Smooth muscle cell (in vitro differentiated cells): ENCODE measurements at regions not wholly inside any gene's neighbourhood (a gene's known extent, or its start where the extent isn't known, plus 50 kb on each side); places are given as distances from the start of the nearest gene placed in this dataset.
A peak's percentile ranks its signal among the peaks of the same experiment; 100 is the strongest.

Experiments
- DNase-seq: peaks from one replicate; lab custom pipeline; 2025; ENCODE audit not compliant: unreplicated experiment; lab: John Stamatoyannopoulos, UW
- H2AFZ ChIP-seq: fragments of 200-600 bp; sonication (generic); 2 replicates; pipeline ENCODE4 v1.6.0; 2016; ENCODE audit warnings: antibody characterized with exemption, low read depth, mild to moderate bottlenecking
- H3F3A ChIP-seq: fragments of 200-600 bp; sonication (generic); 2 replicates; pipeline ENCODE4 v1.6.0; 2017; ENCODE audit warnings: antibody characterized with exemption, low read depth
- H3K27ac ChIP-seq: fragments of 200-600 bp; sonication (generic); 2 replicates; pipeline ENCODE4 v1.5.1; 2016; ENCODE audit warnings: low read depth, mild to moderate bottlenecking
- H3K27me3 ChIP-seq: fragments of 200-600 bp; sonication (generic); 2 replicates; pipeline ENCODE4 v1.6.1; 2016; ENCODE audit warnings: low read depth, mild to moderate bottlenecking
- H3K36me3 ChIP-seq: fragments of 200-600 bp; sonication (generic); 2 replicates; pipeline ENCODE4 v1.5.1; 2016; ENCODE audit warnings: low read depth
- H3K4me1 ChIP-seq: fragments of 200-600 bp; sonication (generic); 2 replicates; pipeline ENCODE4 v1.5.1; 2016; ENCODE audit warnings: low read depth
- H3K4me2 ChIP-seq: fragments of 200-600 bp; sonication (generic); 2 replicates; pipeline ENCODE4 v1.6.0; 2016; ENCODE audit warnings: mild to moderate bottlenecking
- H3K4me3 ChIP-seq: fragments of 200-600 bp; sonication (generic); 2 replicates; pipeline ENCODE4 v1.5.1; 2016; ENCODE audit warnings: mild to moderate bottlenecking
- H3K79me2 ChIP-seq: fragments of 200-600 bp; sonication (generic); 2 replicates; pipeline ENCODE4 v1.6.0; 2016; ENCODE audit warnings: low read depth, mild to moderate bottlenecking
- H3K9ac ChIP-seq: fragments of 200-600 bp; sonication (generic); 2 replicates; pipeline ENCODE4 v1.6.0; 2016; ENCODE audit warnings: low read depth
- H3K9me3 ChIP-seq: fragments of 200-600 bp; sonication (generic); replicated peaks from 2 replicates; pipeline ENCODE4 v1.5.1; 2016; ENCODE audit warnings: low read depth
- H4K20me1 ChIP-seq: fragments of 200-600 bp; sonication (generic); 2 replicates; pipeline ENCODE4 v1.6.0; 2016; ENCODE audit warnings: low read depth
- CTCF ChIP-seq: fragments of 200-600 bp; sonication (generic); IDR thresholded peaks from 2 replicates; pipeline ENCODE4 v1.5.1; 2017; ENCODE audit warnings: borderline replicate concordance, mild to moderate bottlenecking, antibody characterized with exemption; ENCODE audit not compliant: insufficient read depth, poor library complexity, severe bottlenecking
- WGBS: methylation state at CpG from one replicate; pipeline ENCODE4 v1.1.7; 2016; ENCODE audit warnings: low lambda C conversion rate; 5-methylcytosine and 5-hydroxymethylcytosine counted together

GRCh38 chr7:106717955-106718871 lies 57.3 kb upstream of the CCDC71L start:
- Histone ChIP-seq H3K79me2 (no peaks in the 10 kb centered on the region), H3K4me2 (peak overlapping the region; percentile 61), H3K9me3 (no peaks in the 10 kb centered on the region), H3K4me1 (peaks cover 7% of the 10 kb centered on the region), H3F3A (peaks cover 3% of the 10 kb centered on the region), H4K20me1 (no peaks in the 10 kb centered on the region), H3K9ac (peak overlapping the region; percentile 74), H3K27me3 (no peaks in the 10 kb centered on the region), H3K36me3 (no peaks in the 10 kb centered on the region), H3K4me3 (no peak overlapping the region), H2AFZ (no peak overlapping the region), H3K27ac (peak overlapping the region; percentile 94)
- DNase-seq, result no peak
- WGBS, result 0% methylated on average over 3 of the region's 3 CpGs
- TF ChIP-seq CTCF, result no peak

- Histone ChIP-seq H3K27ac (no peak overlapping the region), H3K27me3 (no peaks in the 10 kb centered on the region), H3K9me3 (no peaks in the 10 kb centered on the region), H3K36me3 (no peaks in the 10 kb centered on the region), H4K20me1 (no peaks in the 10 kb centered on the region), H3K4me1 (peaks cover 7% of the 10 kb centered on the region), H3F3A (peaks cover 3% of the 10 kb centered on the region), H3K4me2 (no peak overlapping the region), H2AFZ (peak overlapping the region; percentile 67), H3K79me2 (no peaks in the 10 kb centered on the region), H3K9ac (no peak overlapping the region), H3K4me3 (no peak overlapping the region)
- DNase-seq, result no peak
- TF ChIP-seq CTCF, result no peak
- 89% methylated on average over 2 of the region's 2 CpGs for WGBS
These were observed 59.7 kb upstream of the CCDC71L start for GRCh38 chr7:106720641-106721040.

GRCh38 chr7:106721816-106722785 lies 61.1 kb upstream of the CCDC71L start:
- H2AFZ ChIP-seq, result no peak overlapping the region
- H3K4me1 ChIP-seq, result peaks cover 7% of the 10 kb centered on the region
- H3K27me3 ChIP-seq, result no peaks in the 10 kb centered on the region
- H3K9ac ChIP-seq, result no peak overlapping the region
- H3K4me3 ChIP-seq, result no peak overlapping the region
- no peak overlapping the region for H3K27ac ChIP-seq
- no peak for DNase-seq
- no peaks in the 10 kb centered on the region for H3K9me3 ChIP-seq
- no peak overlapping the region for H3K4me2 ChIP-seq
- H3K36me3 ChIP-seq, result no peaks in the 10 kb centered on the region
- peaks cover 3% of the 10 kb centered on the region for H3F3A ChIP-seq
- 84% methylated on average over 5 of the region's 5 CpGs for WGBS
- no peaks in the 10 kb centered on the region for H3K79me2 ChIP-seq
- no peak for TF ChIP-seq CTCF
- no peaks in the 10 kb centered on the region for H4K20me1 ChIP-seq
